OCI-LY1 (cell line): ENCODE measurements at regions not wholly inside any gene's neighbourhood (a gene's known extent, or its start where the extent isn't known, plus 50 kb on each side); places are given as distances from the start of the nearest gene placed in this dataset.

Source experiments
- H2AFZ ChIP-seq: fragments of 200-600 bp; sonication (generic), shearing (Covaris generic); 2 replicates; pipeline ENCODE4 v1.6.0; 2014; ENCODE audit warnings: antibody characterized with exemption, mild to moderate bottlenecking, low read length
- H3F3A ChIP-seq: fragments of 200-600 bp; sonication (generic), shearing (Covaris generic); 2 replicates; pipeline ENCODE4 v1.6.0; 2014; ENCODE audit warnings: mild to moderate bottlenecking, antibody characterized with exemption, low read length, moderate library complexity; ENCODE audit not compliant: insufficient read depth
- H3K27ac ChIP-seq: fragments of 200-600 bp; sonication (generic); 2 replicates; pipeline ENCODE4 v1.5.1; 2014; ENCODE audit warnings: low read length, mixed run types, mild to moderate bottlenecking, low read depth; ENCODE audit not compliant: poor library complexity, severe bottlenecking
- H3K27me3 ChIP-seq: fragments of 200-600 bp; sonication (generic); 2 replicates; pipeline ENCODE4 v1.6.0; 2014; ENCODE audit warnings: antibody characterized with exemption, mild to moderate bottlenecking, low read length, moderate library complexity; ENCODE audit not compliant: insufficient read depth
- H3K36me3 ChIP-seq: fragments of 200-600 bp; sonication (generic); 2 replicates; pipeline ENCODE4 v1.6.1; 2014; ENCODE audit warnings: mild to moderate bottlenecking, antibody characterized with exemption, low read length, moderate library complexity, mixed read lengths; ENCODE audit not compliant: insufficient read depth
- H3K4me1 ChIP-seq: fragments of 200-600 bp; sonication (generic); 2 replicates; pipeline ENCODE4 v1.5.1; 2014; ENCODE audit warnings: mild to moderate bottlenecking, low read length, moderate library complexity; ENCODE audit not compliant: insufficient read depth, severe bottlenecking
- H3K4me2 ChIP-seq: fragments of 200-600 bp; sonication (generic), shearing (Covaris generic); 2 replicates; pipeline ENCODE4 v1.6.1; 2014; ENCODE audit warnings: low read length
- H3K4me3 ChIP-seq: fragments of 200-600 bp; sonication (generic); 2 replicates; pipeline ENCODE4 v1.5.1; 2014; ENCODE audit warnings: low read length, low read depth, mild to moderate bottlenecking, mixed read lengths; ENCODE audit not compliant: poor library complexity, severe bottlenecking
- H3K79me2 ChIP-seq: fragments of 200-600 bp; shearing (Covaris generic); 2 replicates; pipeline ENCODE4 v1.6.1; 2016; ENCODE audit warnings: mixed run types, low read length, mixed read lengths; ENCODE audit not compliant: insufficient read depth
- H3K9ac ChIP-seq: fragments of 200-600 bp; sonication (generic), shearing (Covaris generic); 2 replicates; pipeline ENCODE4 v1.6.1; 2014; ENCODE audit warnings: mild to moderate bottlenecking, low read length, mixed read lengths
- H3K9me2 ChIP-seq: fragments of 200-600 bp; sonication (generic), shearing (Covaris generic); 2 replicates; pipeline ENCODE4 v1.6.1; 2014; ENCODE audit warnings: low read depth, mild to moderate bottlenecking, low read length, mixed read lengths
- H3K9me3 ChIP-seq: fragments of 200-600 bp; shearing (Covaris generic); 2 replicates; pipeline ENCODE4 v1.6.1; 2014; ENCODE audit warnings: low read length, mixed read lengths
- H4K20me1 ChIP-seq: fragments of 200-600 bp; sonication (generic), shearing (Covaris generic); 2 replicates; pipeline ENCODE4 v1.6.0; 2016; ENCODE audit warnings: mild to moderate bottlenecking, low read length; ENCODE audit not compliant: insufficient read depth
- EZH2 ChIP-seq: fragments of 200-600 bp; sonication (generic), shearing (Covaris generic); IDR thresholded peaks from 2 replicates; pipeline ENCODE4 v1.8.0; 2017; ENCODE audit warnings: borderline replicate concordance, mixed run types, mild to moderate bottlenecking, antibody characterized with exemption, low read length, moderate library complexity, mixed read lengths
- TF ChIP-seq, protein P1 (sequence below): fragments of 200-600 bp; sonication (generic), shearing (Covaris generic); IDR thresholded peaks from 2 replicates; pipeline ENCODE4 v1.5.1; 2017; ENCODE audit warnings: mild to moderate bottlenecking, antibody characterized with exemption, low read length, moderate library complexity, mixed read lengths

DNA sequence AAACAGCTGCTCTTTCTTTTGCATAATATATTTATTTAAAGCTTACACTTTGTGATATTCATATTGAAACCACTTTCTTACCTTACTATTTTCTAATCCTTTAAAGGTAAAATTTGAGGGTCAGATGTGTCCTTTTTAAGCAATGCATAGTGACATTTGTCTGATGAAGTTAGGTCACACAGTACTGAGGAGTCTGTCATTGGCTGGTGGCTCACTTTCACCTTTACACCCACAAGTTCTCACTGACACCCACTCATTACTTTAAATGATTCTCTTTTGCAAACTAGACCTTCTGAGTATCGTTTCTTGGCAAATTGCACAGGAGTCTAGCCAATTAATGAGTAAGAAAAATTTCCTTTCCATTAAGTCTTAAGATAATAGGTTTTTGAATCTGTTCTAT is 758.3 kb upstream of the ARPP21 start:
- Histone ChIP-seq H3K9ac (no peak overlapping the region), H3K36me3 (no peaks in the 10 kb centered on the region), H3K27ac (no peak overlapping the region), H3K9me2 (no peaks in the 10 kb centered on the region), H4K20me1 (no peaks in the 10 kb centered on the region), H3K79me2 (no peaks in the 10 kb centered on the region), H3F3A (no peaks in the 10 kb centered on the region), H3K27me3 (no peaks in the 10 kb centered on the region), H3K4me3 (no peak overlapping the region), H3K9me3 (no peaks in the 10 kb centered on the region), H3K4me2 (no peak overlapping the region), H2AFZ (no peak overlapping the region), H3K4me1 (peaks cover 35% of the 10 kb centered on the region)
- TF ChIP-seq, protein P1, sequence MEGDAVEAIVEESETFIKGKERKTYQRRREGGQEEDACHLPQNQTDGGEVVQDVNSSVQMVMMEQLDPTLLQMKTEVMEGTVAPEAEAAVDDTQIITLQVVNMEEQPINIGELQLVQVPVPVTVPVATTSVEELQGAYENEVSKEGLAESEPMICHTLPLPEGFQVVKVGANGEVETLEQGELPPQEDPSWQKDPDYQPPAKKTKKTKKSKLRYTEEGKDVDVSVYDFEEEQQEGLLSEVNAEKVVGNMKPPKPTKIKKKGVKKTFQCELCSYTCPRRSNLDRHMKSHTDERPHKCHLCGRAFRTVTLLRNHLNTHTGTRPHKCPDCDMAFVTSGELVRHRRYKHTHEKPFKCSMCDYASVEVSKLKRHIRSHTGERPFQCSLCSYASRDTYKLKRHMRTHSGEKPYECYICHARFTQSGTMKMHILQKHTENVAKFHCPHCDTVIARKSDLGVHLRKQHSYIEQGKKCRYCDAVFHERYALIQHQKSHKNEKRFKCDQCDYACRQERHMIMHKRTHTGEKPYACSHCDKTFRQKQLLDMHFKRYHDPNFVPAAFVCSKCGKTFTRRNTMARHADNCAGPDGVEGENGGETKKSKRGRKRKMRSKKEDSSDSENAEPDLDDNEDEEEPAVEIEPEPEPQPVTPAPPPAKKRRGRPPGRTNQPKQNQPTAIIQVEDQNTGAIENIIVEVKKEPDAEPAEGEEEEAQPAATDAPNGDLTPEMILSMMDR, result no peak
- TF ChIP-seq EZH2, result no peak

GRCh38 chr3:34882764-34883163 is 756.6 kb upstream of the ARPP21 start:
- H3K27ac ChIP-seq, result peak overlapping the region; percentile 11

DNA sequence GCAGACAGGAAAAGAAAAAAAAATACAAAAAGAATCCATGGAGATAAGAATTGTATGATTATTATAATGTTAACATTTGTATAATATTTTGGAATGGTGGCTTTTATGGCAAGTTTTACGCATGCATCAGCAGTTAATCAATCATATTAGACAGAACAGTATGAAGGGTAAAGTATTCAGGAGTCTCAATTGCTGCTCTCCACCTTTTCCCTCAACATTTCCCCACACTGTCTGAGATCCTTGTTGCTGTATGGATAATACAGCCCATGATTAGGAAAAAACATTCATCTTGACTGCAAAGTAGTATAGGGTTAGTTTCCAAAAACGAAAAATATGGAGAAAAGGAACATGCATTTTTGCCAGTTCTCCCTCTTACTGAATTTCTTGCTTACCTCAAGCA is 755.3 kb upstream of the ARPP21 start:
- TF ChIP-seq EZH2, result no peak
- TF ChIP-seq, protein P1, result no peak
- Histone ChIP-seq H3K36me3 (no peaks in the 10 kb centered on the region), H3K4me3 (no peak overlapping the region), H3K9me2 (no peaks in the 10 kb centered on the region), H2AFZ (peak overlapping the region; percentile 68), H3K79me2 (no peaks in the 10 kb centered on the region), H4K20me1 (no peaks in the 10 kb centered on the region), H3K9ac (no peak overlapping the region), H3K27me3 (no peaks in the 10 kb centered on the region), H3K4me1 (peaks cover 24% of the 10 kb centered on the region), H3K9me3 (0 out of 2 replicates have a peak, but pooled peaks cover 4% of the 10 kb centered on the region), H3K27ac (no peak overlapping the region), H3K4me2 (no peak overlapping the region), H3F3A (no peaks in the 10 kb centered on the region)

More at GRCh38 chr3:34882764-34883163, 756.6 kb upstream of the ARPP21 start:
- no peak overlapping the region for H3K4me2 ChIP-seq
- H3F3A ChIP-seq, result no peaks in the 10 kb centered on the region
- H3K9me3 ChIP-seq, result no peaks in the 10 kb centered on the region
- no peak overlapping the region for H2AFZ ChIP-seq
- peaks cover 31% of the 10 kb centered on the region for H3K4me1 ChIP-seq
- no peaks in the 10 kb centered on the region for H4K20me1 ChIP-seq
- no peaks in the 10 kb centered on the region for H3K36me3 ChIP-seq
- H3K4me3 ChIP-seq, result no peak overlapping the region
- H3K79me2 ChIP-seq, result no peaks in the 10 kb centered on the region
- H3K27me3 ChIP-seq, result no peaks in the 10 kb centered on the region
- H3K9me2 ChIP-seq, result no peaks in the 10 kb centered on the region
- no peak for TF ChIP-seq EZH2
- TF ChIP-seq, protein P1, result peak; percentile 83
- no peak overlapping the region for H3K9ac ChIP-seq
